GM12878 (cell line): ENCODE measurements at regions not wholly inside any gene's neighbourhood (a gene's known extent, or its start where the extent isn't known, plus 50 kb on each side); places are given as distances from the start of the nearest gene placed in this dataset.

Source experiments
- POLR2AphosphoS5 ChIP-seq: IDR thresholded peaks from 2 replicates; pipeline ENCODE4 v1.6.1; 2011; ENCODE audit warnings: mild to moderate bottlenecking, low read length, inconsistent platforms
- TF ChIP-seq, protein P1 (sequence below), 3 experiments: IDR thresholded peaks in 2 of 3; conservative IDR thresholded peaks in 1 of 3; 2 replicates each; pipeline ENCODE4 v1.5.1; 2011; ENCODE audit warnings: low read depth in 3 of 3, low read length in 3 of 3, mild to moderate bottlenecking in 3 of 3, control low read depth in 2 of 3, moderate library complexity in 2 of 3, inconsistent platforms in 1 of 3, mixed read lengths in 1 of 3; ENCODE audit not compliant: control insufficient read depth in 2 of 3, insufficient read depth in 1 of 3; ENCODE audit errors: extremely low read depth in 1 of 3

DNA sequence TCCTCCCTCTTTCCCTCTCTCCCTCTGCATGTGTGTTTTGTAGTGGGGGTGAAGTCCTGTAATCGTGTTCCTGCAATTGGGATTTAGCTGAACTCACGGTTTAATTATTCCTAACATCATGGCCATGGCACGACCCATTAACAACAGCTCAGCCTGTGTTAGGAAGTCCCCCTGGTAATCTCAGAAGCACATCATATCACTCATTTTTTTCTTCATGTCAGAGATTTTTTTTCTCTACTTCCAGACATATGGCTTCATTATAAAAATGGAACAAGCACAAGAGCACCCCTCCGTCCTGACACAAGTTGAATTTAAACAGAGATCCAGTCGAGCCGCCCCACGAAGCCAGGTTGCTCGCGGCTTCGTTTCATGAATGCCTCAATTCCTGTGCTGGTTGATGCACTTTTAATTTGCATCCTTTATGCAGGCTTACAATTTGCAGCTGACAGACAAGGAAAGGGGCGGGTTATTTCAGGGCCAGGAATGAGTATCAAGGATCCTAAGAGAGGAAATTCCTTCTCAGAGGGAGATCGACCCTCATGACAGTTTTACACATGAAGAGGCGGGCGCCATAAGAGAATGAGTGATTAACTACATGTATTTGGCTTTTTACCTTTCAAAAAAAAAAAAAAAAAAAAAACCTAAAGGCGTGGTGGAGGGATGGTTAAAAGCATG, 192.9 kb downstream of the MAF start:
- no peak for TF ChIP-seq POLR2AphosphoS5
- TF ChIP-seq, protein P1, sequence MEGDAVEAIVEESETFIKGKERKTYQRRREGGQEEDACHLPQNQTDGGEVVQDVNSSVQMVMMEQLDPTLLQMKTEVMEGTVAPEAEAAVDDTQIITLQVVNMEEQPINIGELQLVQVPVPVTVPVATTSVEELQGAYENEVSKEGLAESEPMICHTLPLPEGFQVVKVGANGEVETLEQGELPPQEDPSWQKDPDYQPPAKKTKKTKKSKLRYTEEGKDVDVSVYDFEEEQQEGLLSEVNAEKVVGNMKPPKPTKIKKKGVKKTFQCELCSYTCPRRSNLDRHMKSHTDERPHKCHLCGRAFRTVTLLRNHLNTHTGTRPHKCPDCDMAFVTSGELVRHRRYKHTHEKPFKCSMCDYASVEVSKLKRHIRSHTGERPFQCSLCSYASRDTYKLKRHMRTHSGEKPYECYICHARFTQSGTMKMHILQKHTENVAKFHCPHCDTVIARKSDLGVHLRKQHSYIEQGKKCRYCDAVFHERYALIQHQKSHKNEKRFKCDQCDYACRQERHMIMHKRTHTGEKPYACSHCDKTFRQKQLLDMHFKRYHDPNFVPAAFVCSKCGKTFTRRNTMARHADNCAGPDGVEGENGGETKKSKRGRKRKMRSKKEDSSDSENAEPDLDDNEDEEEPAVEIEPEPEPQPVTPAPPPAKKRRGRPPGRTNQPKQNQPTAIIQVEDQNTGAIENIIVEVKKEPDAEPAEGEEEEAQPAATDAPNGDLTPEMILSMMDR (IDR thresholded peaks at IDR 0.05 in 2 of 3, conservative IDR thresholded peaks at IDR 0.05 in 1 of 3; ENCODE audit: control insufficient read depth in 2 of 3, extremely low read depth in 1 of 3, insufficient read depth in 1 of 3, low read depth in 3 of 3, low read length in 3 of 3), result no peak
